GM12878 (cell line): ENCODE measurements at regions not wholly inside any gene's neighbourhood (a gene's known extent, or its start where the extent isn't known, plus 50 kb on each side); places are given as distances from the start of the nearest gene placed in this dataset.

Experiments
- CHD4 ChIP-seq: fragments of 200-600 bp; sonication (generic); IDR thresholded peaks from 2 replicates; pipeline ENCODE4 v1.6.1; 2016; ENCODE audit warnings: mild to moderate bottlenecking
- CREB1 ChIP-seq: IDR thresholded peaks from 2 replicates; pipeline ENCODE4 v1.6.1; 2012; ENCODE audit warnings: low read depth, mild to moderate bottlenecking, inconsistent platforms
- CTCF ChIP-seq, 3 experiments: IDR thresholded peaks in 2 of 3; conservative IDR thresholded peaks in 1 of 3; 2 replicates each; pipeline ENCODE4 v1.5.1; 2011; ENCODE audit warnings: low read depth in 3 of 3, low read length in 3 of 3, mild to moderate bottlenecking in 3 of 3, control low read depth in 2 of 3, moderate library complexity in 2 of 3, inconsistent platforms in 1 of 3, mixed read lengths in 1 of 3; ENCODE audit not compliant: control insufficient read depth in 2 of 3, insufficient read depth in 1 of 3; ENCODE audit errors: extremely low read depth in 1 of 3
- E2F8 ChIP-seq: fragments of 450-650 bp; IDR thresholded peaks from 2 replicates; pipeline ENCODE4 v1.6.1; 2018; ENCODE audit warnings: mild to moderate bottlenecking, low read depth, moderate library complexity; ENCODE audit not compliant: partially characterized antibody
- HDGF ChIP-seq: fragments of 450-650 bp; IDR thresholded peaks from 2 replicates; pipeline ENCODE4 v1.6.1; 2016; ENCODE audit warnings: antibody characterized with exemption
- JUND ChIP-seq: IDR thresholded peaks from 2 replicates; pipeline ENCODE4 v1.6.1; 2012; ENCODE audit warnings: low read depth, mild to moderate bottlenecking, low read length, improper control_type of control experiment, moderate library complexity
- PKNOX1 ChIP-seq: fragments of 450-650 bp; IDR thresholded peaks from 2 replicates; pipeline ENCODE4 v1.6.1; 2016; ENCODE audit warnings: mild to moderate bottlenecking
- POLR2A ChIP-seq: IDR thresholded peaks from 2 replicates; pipeline ENCODE4 v1.6.1; 2011; ENCODE audit warnings: low read depth, mild to moderate bottlenecking, low read length
- RBBP5 ChIP-seq: fragments of 200-600 bp; sonication (generic); conservative IDR thresholded peaks from 2 replicates; pipeline ENCODE4 v1.6.1; 2016
- TCF7 ChIP-seq: IDR thresholded peaks from 2 replicates; pipeline ENCODE4 v1.6.1; 2014; ENCODE audit warnings: antibody characterized with exemption, borderline replicate concordance
- ZBTB40 ChIP-seq: fragments of 450-650 bp; IDR thresholded peaks from 2 replicates; pipeline ENCODE4 v1.6.1; 2016; ENCODE audit warnings: mild to moderate bottlenecking, moderate library complexity, borderline replicate concordance

GRCh38 chr13:48860364-48860763 is 115.3 kb upstream of the FNDC3A start:
- TF ChIP-seq PKNOX1 = no peak
- TF ChIP-seq E2F8 = no peak
- no peak for TF ChIP-seq CHD4
- no peak for TF ChIP-seq ZBTB40
- TF ChIP-seq JUND = no peak
- no peak for TF ChIP-seq HDGF
- TF ChIP-seq CTCF (IDR thresholded peaks at IDR 0.05 in 2 of 3, conservative IDR thresholded peaks at IDR 0.05 in 1 of 3; ENCODE audit: control insufficient read depth in 2 of 3, extremely low read depth in 1 of 3, insufficient read depth in 1 of 3, low read depth in 3 of 3, low read length in 3 of 3) = no peak
- TF ChIP-seq CREB1 = no peak
- no peak for TF ChIP-seq RBBP5
- no peak for TF ChIP-seq TCF7
- TF ChIP-seq POLR2A = no peak
